ENCODE measurements at regions not wholly inside any gene's neighbourhood (a gene's known extent, or its start where the extent isn't known, plus 50 kb on each side); places are given as distances from the start of the nearest gene placed in this dataset.

DNA sequence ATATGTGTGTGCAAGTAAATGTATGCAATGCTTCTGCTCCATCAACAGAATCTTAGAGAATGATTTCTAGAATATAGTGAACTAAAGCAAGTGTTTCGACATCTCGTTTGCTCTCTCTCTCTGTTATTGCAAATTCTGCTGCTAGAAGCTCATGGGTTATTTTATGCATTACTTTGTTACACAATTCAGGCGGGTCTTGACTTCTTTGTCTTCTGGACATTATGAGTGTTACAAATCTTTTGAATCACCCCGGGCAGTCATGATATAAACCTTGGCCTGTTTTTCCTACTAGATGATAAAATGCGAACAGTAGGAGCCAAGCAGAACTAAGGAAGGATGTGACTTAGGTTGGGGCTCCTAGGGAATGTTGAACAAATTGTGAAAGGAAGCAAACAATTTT, 166.4 kb upstream of the SFRP2 start:
- TF ChIP-seq POLR2AphosphoS5 (IDR thresholded peaks at IDR 0.05; ENCODE audit: low read depth, low read length): no peak
- TF ChIP-seq TAF1 (IDR thresholded peaks at IDR 0.05; ENCODE audit: borderline replicate concordance, low read depth, low read length): no peak
- TF ChIP-seq POLR2A (IDR thresholded peaks at IDR 0.05; ENCODE audit: low read depth, low read length): no peak
